ENCODE measurements at regions not wholly inside any gene's neighbourhood (a gene's known extent, or its start where the extent isn't known, plus 50 kb on each side); places are given as distances from the start of the nearest gene placed in this dataset.

DNA sequence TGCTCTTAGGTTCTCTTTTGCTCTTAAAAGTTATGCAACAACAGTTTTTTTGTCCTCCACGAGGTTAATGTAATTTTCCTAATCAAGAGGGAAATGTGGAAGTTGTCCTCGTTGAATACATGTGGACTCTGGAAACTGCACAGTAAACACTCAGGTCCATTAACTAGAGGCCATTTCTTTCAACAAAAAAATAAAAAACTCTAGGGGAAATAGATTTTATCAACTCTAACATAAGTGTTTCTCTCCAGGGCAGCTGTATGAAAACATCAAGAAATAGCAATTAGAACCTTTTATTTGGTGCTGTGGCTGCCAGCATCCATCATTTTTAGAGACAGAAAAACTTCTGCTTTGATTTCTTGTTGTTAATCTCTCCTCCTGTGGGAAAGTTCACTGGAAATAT, 288.6 kb downstream of the ICE1 start:
- DNase-seq: no peak

DNA sequence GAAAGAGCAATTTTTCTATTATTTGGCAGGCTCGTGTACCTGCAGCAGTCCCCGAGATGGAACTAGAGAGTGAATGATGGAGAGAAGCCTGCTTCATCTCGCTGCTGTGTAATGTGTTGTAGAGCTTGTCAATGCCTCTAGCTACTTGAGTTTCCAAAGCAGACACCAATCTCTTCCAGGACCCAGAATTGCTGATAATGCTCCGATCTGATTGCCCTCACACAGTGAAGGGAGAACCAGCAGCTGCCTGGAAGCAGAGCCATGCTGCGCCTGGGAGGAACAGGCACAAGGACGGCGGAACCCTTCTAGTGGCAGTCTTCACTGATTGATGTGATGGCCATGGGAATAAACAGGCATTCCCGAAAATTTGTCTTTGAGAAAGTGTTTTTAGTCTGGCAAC, 288.0 kb downstream of the ICE1 start:
- no peak for DNase-seq

DNA sequence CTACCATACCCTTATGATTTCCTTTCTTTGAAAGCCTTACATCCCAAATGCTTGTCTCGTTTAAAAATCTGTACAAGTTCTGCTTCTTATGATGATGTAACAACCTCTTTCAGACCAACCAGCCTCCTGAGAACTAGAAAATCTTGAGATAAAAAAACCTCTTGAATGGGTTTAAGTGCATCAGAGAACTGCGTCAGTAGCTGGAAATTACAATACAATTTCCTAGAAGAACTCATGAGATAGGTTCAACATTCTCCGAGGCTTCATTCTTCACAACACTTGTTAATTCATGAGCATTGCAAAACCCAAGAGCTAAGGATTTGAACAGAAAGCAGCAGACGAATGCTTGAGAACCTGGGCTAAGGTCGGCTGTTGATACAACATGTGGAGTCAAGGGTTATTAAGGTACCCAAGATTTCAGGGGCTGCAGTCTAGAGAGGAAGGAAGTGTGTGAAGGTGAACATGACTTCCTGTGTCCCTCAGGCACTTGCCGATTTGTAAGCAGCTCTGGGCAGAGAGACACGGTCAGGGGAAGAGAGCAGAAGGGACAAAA, 286.0 kb downstream of the ICE1 start:
- no peak for DNase-seq

- DNase-seq: no peak
These were observed 282.5 kb downstream of the ICE1 start for GRCh38 chr5:5705010-5705409.

- DNase-seq: no peak
These were observed 281.9 kb downstream of the ICE1 start for GRCh38 chr5:5704352-5704751.

DNA sequence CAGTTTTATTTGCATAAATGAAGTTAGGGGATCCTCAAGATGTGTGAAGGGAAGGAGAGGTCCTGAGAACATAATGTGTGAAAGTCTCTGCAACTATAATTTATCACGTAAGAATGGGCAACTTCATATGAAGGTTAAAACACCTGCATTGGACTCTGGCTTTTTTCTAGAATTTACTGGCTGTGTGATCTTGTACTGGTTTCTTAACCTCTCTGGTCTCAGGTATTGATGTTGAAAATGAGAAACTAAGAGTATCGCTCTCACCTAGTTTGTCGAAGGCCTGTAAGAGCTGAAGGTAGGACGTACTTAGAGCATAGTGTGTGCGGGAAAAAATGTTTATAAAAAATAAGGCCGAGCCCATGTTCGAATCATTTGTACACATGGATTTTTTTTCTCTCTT, 280.5 kb downstream of the ICE1 start:
- no peak for DNase-seq

GRCh38 chr5:5700549-5700948, 278.1 kb downstream of the ICE1 start:
- no peak for DNase-seq

GRCh38 chr5:5699062-5699461, 276.6 kb downstream of the ICE1 start:
- no peak for DNase-seq

- DNase-seq: no peak
These were observed 272.8 kb downstream of the ICE1 start for GRCh38 chr5:5695266-5695665.

DNA sequence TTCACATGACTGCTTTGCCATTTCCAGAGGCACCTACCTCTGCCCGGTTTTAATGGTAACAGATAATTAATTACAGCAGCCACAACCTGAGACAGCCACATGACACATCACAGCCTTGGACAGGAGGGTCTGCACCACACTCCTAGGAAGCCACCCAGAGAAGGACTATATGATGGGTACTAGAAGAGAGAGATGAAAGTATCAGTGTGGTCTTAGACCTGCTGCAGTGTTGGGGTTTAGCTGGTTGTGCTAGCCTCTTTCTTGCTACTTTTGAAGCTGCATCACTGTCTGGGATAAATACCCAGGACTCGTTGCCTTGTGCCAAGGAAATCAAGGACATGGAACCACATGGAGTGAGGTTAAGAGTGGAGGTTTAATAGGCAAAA, 266.4 kb downstream of the ICE1 start:
- DNase-seq: no peak

- DNase-seq: no peak
These were observed 265.9 kb downstream of the ICE1 start for GRCh38 chr5:5688194-5688924.

DNA sequence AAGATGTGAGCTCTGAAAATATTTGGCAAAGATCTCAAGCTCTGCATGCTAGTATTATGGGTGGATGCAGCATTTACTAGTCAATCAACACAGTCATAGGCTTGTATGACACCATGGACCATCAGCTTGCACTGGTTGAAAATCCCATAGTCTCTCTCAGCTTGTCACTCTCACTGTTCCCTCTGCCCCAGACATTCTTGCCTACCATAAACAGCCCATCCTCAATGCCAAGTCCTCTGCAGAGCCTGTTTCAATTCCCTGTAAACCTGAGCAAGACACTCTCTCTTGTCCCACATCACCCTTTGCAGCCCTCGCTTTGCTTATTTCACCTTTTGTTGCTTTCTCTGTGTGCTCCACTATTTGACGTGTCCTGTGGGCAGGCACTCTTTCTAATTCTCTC, 264.6 kb downstream of the ICE1 start:
- no peak for DNase-seq

GRCh38 chr5:5686356-5686755, 263.9 kb downstream of the ICE1 start:
- no peak for DNase-seq

DNA sequence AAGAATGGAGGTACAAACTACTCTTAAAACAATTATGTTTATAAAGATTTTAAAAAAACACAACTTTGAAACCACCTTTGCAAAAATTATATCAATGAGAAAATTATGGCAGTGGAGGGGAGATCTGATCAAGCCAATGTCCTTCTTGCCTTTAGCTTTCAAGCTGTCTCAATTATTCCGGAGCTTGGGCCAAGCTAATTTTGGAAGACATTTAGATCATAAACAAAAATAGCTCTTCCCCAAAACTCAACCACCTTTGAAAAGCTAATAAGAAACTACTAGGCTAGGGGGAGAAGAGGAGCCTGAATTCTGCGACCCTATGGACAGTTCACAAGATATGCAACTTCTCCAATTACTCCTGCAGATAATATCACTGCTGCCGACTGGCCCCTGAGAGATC, 263.3 kb downstream of the ICE1 start:
- DNase-seq: no peak

- no peak for DNase-seq
These were observed 260.7 kb downstream of the ICE1 start for GRCh38 chr5:5683174-5683573.

GRCh38 chr5:5678909-5679308, 256.4 kb downstream of the ICE1 start:
- no peak for DNase-seq

DNA sequence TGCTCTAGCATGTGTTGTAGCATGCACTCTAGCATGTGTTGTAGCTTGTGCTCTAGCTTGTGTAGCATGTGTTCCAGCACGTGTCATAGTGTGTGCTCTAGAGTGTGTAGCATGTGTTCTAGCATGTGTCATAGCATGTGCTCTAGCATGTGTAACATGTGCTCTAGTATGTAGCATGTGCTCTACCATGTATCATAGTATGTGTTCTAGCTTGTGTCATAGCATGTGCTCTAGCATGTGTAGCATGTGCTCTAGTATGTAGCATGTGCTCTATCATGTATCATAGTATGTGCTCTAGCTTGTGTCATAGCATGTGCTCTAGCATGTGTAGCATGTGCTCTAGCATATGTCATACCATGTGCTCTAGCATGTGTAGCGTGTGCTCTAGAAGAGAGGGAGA, 255.3 kb downstream of the ICE1 start:
- no peak for DNase-seq

DNA sequence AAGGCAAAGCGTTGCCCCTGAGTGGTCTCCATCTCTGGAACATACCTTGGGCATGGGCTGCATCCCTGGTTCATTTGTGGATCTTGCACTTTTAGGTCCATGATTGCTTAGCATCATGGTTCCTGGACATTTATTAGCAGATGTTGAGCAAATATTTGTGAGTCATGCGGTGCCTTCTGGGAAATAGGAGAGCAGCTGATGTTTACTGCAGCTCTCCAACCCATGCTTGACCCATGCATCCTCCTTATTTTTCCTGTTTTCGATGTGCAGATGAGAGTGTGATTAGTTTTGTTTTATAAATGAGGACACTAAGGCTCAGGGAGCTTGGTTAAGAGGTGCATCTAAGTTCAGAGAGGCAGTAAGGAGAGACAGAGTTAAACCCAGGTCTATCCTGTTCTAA, 253.7 kb downstream of the ICE1 start:
- no peak for DNase-seq

- DNase-seq: no peak
These were observed 253.0 kb downstream of the ICE1 start for GRCh38 chr5:5675511-5675910.

DNA sequence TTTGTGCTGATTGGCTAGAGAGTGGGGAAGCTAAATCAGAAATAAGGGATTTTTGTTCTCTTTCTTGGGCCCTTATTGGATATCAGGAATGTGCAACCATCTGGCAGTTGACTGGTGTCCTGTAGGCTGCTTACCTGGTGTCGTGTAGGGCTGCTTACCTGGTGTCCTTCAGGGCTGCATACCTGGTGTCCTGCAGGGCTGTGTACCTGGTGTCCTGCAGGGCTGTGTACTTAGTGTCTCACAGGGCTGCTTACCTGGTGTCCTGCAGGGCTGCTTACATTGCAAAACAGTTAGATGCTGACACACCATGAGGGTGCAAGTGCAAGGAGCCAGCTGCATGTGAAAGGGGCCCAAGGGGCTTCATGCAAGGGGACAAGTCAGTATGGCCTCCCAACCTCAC, 249.3 kb downstream of the ICE1 start:
- DNase-seq: no peak

DNA sequence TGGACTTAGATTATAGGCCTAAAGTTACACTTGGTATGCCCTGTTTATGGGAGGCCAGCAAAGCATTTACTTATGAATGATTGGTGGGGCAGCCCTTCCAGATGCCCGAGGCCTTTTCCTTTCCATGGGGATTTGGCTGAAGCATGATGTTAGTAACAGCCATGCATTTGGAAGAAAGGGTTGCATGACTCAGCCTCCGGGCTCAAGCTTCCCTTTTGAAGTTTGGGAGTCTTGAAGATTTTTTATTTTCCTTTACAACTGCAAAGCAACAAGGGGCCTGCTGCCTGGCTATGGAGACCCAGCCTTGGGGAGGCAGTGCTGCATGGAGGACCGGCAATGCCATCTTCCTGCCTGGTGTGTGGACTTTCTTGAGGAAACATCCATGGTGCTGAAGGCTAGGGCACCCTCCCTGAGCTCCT, 244.7 kb downstream of the ICE1 start:
- DNase-seq: no peak

DNA sequence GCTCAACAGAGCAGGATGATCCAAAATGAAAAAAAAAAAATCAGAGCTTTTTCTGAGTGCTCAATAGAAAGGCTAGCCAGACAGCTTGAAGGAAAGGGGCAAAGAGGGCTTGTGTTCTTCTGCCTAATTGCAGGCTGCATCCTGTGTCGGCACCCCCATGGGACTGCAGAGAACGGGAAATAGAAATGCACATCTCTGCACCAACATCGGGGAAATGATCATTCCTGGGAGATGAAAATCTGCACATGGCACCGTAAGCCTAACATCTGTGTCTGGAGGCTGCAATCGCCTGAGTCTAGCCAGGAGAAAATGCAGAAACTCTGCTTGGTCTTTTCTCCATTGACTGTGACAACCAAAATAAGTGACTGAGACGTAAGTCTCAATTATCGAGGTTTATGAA, 243.9 kb downstream of the ICE1 start:
- DNase-seq: no peak

DNA sequence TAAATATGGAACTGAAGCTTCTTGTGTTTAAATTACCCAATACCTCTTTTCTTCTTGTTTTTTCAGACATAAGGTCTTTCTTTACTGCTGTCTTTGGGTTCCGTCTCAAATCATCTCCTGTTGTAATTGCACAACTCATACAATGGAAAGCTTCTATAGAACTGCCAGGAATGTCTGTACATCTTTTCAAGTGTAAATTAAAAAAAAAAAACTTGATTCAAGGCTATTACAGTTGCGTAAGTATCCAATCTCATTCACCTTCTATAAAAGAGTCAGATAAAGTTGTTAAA, 243.5 kb downstream of the ICE1 start:
- no peak for DNase-seq

GRCh38 chr5:5665225-5666075, 243.0 kb downstream of the ICE1 start:
- DNase-seq: no peak

Data from activated CD4-positive, CD25-positive, alpha-beta regulatory T cell (primary cell).